MM.1S (cell line): ENCODE measurements at regions not wholly inside any gene's neighbourhood (a gene's known extent, or its start where the extent isn't known, plus 50 kb on each side); places are given as distances from the start of the nearest gene placed in this dataset.

Experiments
- CTCF ChIP-seq: fragments of 300-600 bp; sonication (generic); IDR thresholded peaks from 2 replicates; pipeline ENCODE4 v1.5.1; 2016; ENCODE audit warnings: antibody characterized with exemption, low read length, mixed read lengths
- EZH2 ChIP-seq: fragments of 300-600 bp; sonication (generic); optimal IDR thresholded peaks from 2 replicates; pipeline ENCODE3; 2017; ENCODE audit warnings: low read depth, mild to moderate bottlenecking, antibody characterized with exemption, low read length, mixed read lengths
- EZH2phosphoT487 ChIP-seq: fragments of 300-600 bp; sonication (generic); IDR thresholded peaks from 2 replicates; pipeline ENCODE4 v1.6.1; 2018; ENCODE audit warnings: antibody characterized with exemption, low read length

- TF ChIP-seq CTCF: no peak
- TF ChIP-seq EZH2: no peak
- TF ChIP-seq EZH2phosphoT487: no peak
These were observed 357.1 kb upstream of the PRR16 start for GRCh38 chr5:120106912-120107525.
